Thoracic aorta (tissue), 2 donors: ENCODE measurements at regions not wholly inside any gene's neighbourhood (a gene's known extent, or its start where the extent isn't known, plus 50 kb on each side); places are given as distances from the start of the nearest gene placed in this dataset.

Experiments used
- ATAC-seq: fragments of 150-250 bp; one replicate; pipeline ENCODE4 v1.8.0; 2017; ENCODE audit warnings: low read depth; ENCODE audit not compliant: insufficient number of reproducible peaks, low FRiP score
- DNase-seq: peaks from one replicate; pipeline ENCODE4 v3.0.0-alpha.2; 2020; ENCODE audit warnings: low spot score
- H3K27ac ChIP-seq, 2 donors: fragments of 200-600 bp; sonication (generic); 1 replicate in 1 of 2; 2 replicates in 1 of 2; pipeline ENCODE4 v1.5.1; 2016; ENCODE audit warnings: mild to moderate bottlenecking in 2 of 2, moderate library complexity in 2 of 2
- H3K27me3 ChIP-seq: fragments of 200-600 bp; sonication (generic); replicated peaks from 2 replicates; pipeline ENCODE4 v1.6.0; 2016; ENCODE audit warnings: mild to moderate bottlenecking; ENCODE audit not compliant: insufficient read depth
- H3K36me3 ChIP-seq: fragments of 200-600 bp; sonication (generic); one replicate; pipeline ENCODE4 v1.5.1; 2016
- H3K4me1 ChIP-seq, 2 donors: fragments of 200-600 bp; sonication (generic); 1 replicate in 1 of 2; 2 replicates in 1 of 2; pipeline versions ENCODE4 v1.5.1 to v1.6.0; 2016; ENCODE audit warnings: low read depth in 2 of 2, mild to moderate bottlenecking in 1 of 2; ENCODE audit not compliant: control insufficient read depth in 1 of 2
- H3K4me3 ChIP-seq: fragments of 200-600 bp; sonication (generic); 2 replicates; pipeline ENCODE4 v1.5.1; 2016; ENCODE audit warnings: mild to moderate bottlenecking
- H3K9me3 ChIP-seq: fragments of 200-600 bp; sonication (generic); 2 replicates; pipeline ENCODE4 v1.5.1; 2016
- CTCF ChIP-seq: fragments of 200-600 bp; sonication (generic); IDR thresholded peaks from one replicate; pipeline ENCODE4 v1.5.1; 2019; ENCODE audit warnings: antibody characterized with exemption

- H3K36me3 ChIP-seq, result no peaks in the 10 kb centered on the region
- TF ChIP-seq CTCF, result no peak
- H3K27ac ChIP-seq, result no peak overlapping the region
- no peak for DNase-seq
- H3K27me3 ChIP-seq, result no peaks in the 10 kb centered on the region
- no peak for ATAC-seq
- no peak overlapping the region for H3K4me3 ChIP-seq
- no peaks in the 10 kb centered on the region for H3K4me1 ChIP-seq
- H3K9me3 ChIP-seq, result peaks cover 3% of the 10 kb centered on the region
These were observed 187.5 kb upstream of the MAP2 start for GRCh38 chr2:209236377-209236776.

- H3K9me3 ChIP-seq, result peaks cover 4% of the 10 kb centered on the region
- no peak for DNase-seq
- no peaks in the 10 kb centered on the region for H3K27me3 ChIP-seq
- no peak overlapping the region for H3K27ac ChIP-seq
- H3K4me1 ChIP-seq, result no peaks in the 10 kb centered on the region
- no peaks in the 10 kb centered on the region for H3K36me3 ChIP-seq
- TF ChIP-seq CTCF, result no peak
- ATAC-seq, result no peak
- no peak overlapping the region for H3K4me3 ChIP-seq
These were observed 184.9 kb upstream of the MAP2 start for GRCh38 chr2:209238765-209239584.

GRCh38 chr2:209239585-209239938 lies 184.3 kb upstream of the MAP2 start:
- H3K4me1 ChIP-seq, result no peaks in the 10 kb centered on the region
- DNase-seq, result no peak
- no peaks in the 10 kb centered on the region for H3K36me3 ChIP-seq
- no peak for TF ChIP-seq CTCF
- H3K27me3 ChIP-seq, result no peaks in the 10 kb centered on the region
- H3K4me3 ChIP-seq, result no peak overlapping the region
- H3K9me3 ChIP-seq, result peaks cover 4% of the 10 kb centered on the region
- ATAC-seq, result no peak
- H3K27ac ChIP-seq, result no peak overlapping the region

- Histone ChIP-seq H3K4me3 (no peak overlapping the region), H3K36me3 (no peaks in the 10 kb centered on the region), H3K27ac (no peak overlapping the region), H3K27me3 (no peaks in the 10 kb centered on the region), H3K9me3 (peaks cover 4% of the 10 kb centered on the region), H3K4me1 (no peaks in the 10 kb centered on the region)
- ATAC-seq, result no peak
- DNase-seq, result no peak
- TF ChIP-seq CTCF, result no peak
These were observed 183.6 kb upstream of the MAP2 start for GRCh38 chr2:209240204-209240603.

GRCh38 chr2:209253544-209253943 lies 170.3 kb upstream of the MAP2 start:
- Histone ChIP-seq H3K36me3 (no peaks in the 10 kb centered on the region), H3K4me1 (no peaks in the 10 kb centered on the region), H3K9me3 (no peaks in the 10 kb centered on the region), H3K4me3 (no peak overlapping the region), H3K27ac (no peak overlapping the region), H3K27me3 (no peaks in the 10 kb centered on the region)
- ATAC-seq, result no peak
- TF ChIP-seq CTCF, result no peak
- no peak for DNase-seq
